NCI-H1694 (cell line): ENCODE measurements at regions not wholly inside any gene's neighbourhood (a gene's known extent, or its start where the extent isn't known, plus 50 kb on each side); places are given as distances from the start of the nearest gene placed in this dataset.
"Not testable (repeated sequence)": the region's sequence is repeated elsewhere in the genome, so short reads cannot be mapped to it uniquely, and the experiment has no call there.

Source experiments
- DNase-seq: peaks from one replicate; lab custom pipeline; 2025; lab: John Stamatoyannopoulos, UW

DNA sequence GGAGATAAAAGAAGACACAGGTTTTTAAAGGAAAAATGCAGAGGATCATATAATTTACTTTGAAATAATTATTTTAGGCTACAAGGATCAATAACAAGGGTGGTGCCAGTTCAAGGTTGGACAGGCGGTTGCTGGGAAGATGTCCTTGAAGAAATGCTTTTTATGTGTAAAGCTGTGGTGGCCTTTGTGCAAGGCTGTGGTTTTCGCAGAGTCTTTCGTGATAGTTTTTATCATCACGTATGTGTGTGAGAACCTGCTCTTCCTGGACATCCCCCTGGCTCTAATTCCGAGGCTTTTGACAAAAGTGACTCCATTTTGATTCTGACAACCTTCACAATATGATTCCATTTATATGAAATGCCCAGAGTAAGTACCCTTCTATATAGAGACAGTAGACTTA lies 85.8 kb upstream of the COG2 start:
- DNase-seq = no peak

DNA sequence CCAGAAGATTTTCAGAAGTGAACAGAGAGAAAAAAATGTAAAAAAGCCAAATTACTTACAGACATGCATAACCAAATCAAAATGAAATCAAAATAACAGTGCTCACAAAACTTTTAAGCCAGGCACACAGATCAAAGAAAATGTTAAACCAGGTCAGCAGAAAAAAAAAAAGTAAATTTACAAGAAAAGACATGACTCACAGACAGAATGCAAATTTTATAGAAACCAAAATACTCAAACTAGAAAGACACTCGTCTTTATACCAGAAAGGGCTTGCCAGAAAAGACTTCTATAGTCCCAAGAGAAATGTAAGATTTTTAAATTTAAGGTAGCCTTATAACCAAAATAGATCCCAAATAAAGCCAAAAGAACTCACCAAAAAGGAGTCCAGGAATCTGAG lies 86.5 kb upstream of the COG2 start:
- no peak for DNase-seq

DNA sequence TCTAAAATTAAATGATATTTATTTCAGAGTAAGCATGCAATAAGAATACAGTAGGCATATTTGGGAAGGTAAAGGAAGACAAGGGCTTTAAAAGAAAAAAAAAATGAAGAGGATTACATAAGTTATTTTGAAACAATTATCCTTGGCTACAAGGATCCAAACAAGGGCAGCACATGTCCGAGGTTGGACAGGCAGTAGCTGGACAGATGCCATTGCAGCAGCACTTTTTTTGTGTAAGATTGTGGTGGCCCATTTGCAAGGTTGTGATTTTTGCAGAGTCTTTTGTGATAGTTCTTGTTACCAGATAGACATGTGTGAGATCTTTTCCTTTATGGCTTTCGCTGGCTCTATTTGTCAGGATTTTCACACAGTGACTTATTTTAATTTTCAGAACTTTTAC lies 89.4 kb upstream of the COG2 start:
- no peak for DNase-seq

DNA sequence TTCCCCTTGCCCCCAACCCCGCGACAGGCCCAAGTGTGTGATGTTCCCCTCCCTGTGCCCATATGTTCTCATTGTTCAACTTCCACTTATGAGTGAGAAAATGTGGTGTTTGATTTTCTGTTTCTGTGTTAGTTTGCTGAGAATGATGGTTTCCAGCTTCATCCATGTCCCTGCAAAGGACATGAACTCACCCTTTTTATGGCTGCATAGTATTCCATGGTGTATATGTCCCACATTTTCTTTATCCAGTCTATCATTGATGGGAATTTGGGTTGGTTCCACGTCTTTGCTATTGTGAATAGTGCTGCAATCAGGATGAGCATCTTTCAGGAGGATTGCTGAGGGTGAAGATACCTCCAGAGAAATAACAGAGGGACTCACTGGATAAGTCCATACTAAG lies 91.3 kb upstream of the COG2 start:
- not testable (repeated sequence) for DNase-seq

DNA sequence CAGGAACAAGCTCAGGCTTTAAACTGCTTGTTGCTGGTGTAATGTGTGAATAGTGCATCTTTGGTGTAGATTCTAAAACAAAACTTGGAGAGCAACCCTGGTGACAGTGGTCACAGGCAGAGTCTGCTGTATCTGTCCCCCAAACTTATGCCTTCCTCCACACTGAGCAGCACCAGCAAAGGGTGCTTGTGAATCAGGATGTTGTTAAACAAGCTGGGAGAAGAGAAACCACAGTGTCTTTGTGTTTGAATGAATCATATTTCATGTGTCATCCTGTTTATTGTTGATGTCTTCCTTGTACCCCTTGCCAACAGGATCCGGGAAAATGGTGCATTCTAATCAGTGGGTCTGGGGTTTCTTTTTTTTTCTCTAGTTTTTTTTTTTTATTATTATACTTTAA lies 91.9 kb upstream of the COG2 start:
- no peak for DNase-seq

DNA sequence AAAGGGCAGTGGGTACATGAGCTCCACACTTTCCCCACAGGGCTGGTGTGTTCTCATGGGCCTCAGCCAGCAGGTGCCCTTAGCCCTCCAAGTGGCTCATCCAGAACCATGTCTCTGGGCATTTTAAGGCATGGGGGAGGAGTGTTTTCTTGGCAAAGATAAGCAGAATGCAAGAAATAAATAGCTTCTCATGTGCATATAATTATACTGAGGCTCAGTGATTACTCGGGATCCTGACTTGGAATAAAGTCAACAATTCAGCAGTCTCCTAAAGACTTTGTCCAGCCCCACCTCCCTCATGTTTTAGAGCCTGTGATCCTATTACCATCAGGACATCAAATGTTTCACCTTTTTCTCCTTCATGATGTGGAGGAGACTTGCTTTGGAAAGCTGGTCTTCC lies 92.7 kb upstream of the COG2 start:
- DNase-seq = no peak

DNA sequence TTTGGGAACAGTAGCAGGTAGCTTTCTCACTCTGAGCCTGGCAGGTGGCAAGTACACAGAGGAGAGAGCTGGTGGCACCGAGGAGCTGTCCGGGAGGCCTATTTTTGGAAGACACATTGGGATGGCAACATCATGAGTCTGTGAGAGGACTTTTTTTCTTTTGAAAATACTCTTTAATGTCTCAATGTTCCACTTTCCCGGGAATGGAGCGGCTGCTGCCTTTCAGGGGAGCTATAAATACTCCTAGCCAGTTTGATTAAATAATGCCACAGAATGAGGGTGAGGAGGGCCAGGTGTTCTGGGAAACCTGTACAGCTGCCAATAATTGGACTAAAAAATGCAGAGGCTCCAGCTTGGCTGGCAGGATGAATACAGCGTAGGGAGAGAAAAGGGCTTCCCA lies 93.3 kb upstream of the COG2 start:
- DNase-seq = peak; percentile 71

DNA sequence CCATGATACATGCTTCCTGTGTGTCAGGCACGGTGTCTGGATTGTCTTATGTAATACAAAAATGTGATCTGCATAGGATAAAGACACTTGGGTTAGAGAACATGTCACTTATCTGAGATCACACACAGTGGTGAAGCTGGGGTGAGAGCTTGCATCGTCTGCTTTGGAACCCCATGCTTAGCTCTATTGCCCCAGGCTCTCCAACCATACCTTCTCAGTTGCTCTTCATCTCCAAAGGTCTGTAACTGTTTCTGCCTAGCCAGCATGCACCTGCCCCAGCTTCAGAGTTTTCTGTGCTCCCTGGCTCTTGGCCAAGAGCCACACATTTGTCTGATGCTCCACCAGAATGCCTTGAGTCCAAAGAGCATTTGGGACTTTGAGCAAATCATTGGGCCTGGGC lies 93.9 kb upstream of the COG2 start:
- no peak for DNase-seq

DNA sequence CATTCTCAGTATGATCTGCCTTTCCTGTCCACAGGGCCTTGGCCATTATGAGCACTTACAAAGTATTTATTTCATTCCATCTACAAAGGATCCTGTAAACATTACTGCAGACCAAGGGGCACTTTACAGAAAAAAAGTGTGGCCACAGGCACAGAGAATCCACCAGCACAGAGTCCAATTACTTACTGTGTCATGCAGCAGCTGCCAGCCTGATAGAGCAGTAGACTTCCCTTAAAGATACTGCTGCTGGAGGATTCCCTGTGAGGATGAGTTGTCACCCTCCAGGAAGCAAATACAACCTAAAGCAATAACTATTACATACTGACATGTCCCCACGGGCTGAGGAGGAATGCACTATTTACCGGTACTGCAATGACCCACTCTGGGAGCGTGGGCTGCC lies 97.1 kb upstream of the COG2 start:
- no peak for DNase-seq

DNA sequence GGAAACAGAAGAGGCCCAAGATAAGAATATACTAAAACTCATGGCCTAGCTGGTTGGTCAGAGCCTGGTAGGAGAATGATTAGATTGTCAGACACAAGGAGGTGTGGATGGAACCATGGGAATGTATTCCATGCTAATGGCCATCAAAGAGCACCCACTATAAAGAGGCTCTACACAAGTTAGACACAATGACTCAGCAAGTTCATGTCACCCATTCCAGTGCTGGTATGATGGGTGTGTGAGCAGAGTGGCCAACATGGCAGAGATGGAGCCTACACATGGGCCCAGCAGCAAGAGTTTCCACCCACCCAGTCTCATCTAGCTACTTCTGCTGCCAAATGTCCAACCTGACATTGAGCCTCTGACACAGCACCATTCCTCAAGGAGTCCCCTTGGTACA lies 97.5 kb upstream of the COG2 start:
- DNase-seq = no peak

DNA sequence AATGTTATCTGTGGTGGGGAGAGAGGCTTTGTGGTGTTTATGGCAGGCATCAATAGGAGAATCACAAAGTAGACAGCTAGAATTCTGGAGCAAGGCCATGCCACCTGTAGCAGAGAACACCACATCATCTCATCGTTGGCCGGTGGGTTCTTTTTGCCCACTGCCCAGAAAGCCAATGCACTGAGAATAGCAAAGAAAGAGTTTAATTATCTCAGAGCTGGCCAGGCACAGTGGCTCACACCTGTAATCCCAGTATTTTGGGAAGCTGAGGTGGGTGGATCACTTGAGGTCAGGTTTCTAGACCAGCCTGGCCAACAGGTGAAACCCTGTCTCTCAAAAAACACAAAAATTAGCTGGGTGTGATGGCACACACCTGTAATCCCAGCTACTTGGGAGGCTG lies 99.2 kb upstream of the COG2 start:
- no peak for DNase-seq

DNA sequence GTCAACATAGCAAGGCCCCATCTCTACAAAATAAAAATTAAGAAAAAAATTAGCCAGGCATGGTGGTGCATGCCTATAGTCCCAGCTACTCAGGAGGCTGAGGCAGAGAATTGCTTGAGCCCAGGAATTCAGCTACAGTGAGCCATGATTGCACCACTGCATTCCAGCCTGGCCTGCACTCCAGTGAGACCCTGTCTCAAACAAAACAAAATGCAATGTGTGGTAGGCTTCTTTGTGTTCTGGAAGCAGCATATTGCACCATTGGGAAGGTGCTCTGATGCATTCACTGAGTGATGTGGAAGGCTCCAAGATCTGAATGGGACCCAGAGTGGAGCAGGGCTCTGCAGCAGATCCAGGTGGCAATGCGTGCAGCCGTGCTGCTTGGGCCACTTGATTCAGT lies 99.6 kb upstream of the COG2 start:
- DNase-seq = no peak

DNA sequence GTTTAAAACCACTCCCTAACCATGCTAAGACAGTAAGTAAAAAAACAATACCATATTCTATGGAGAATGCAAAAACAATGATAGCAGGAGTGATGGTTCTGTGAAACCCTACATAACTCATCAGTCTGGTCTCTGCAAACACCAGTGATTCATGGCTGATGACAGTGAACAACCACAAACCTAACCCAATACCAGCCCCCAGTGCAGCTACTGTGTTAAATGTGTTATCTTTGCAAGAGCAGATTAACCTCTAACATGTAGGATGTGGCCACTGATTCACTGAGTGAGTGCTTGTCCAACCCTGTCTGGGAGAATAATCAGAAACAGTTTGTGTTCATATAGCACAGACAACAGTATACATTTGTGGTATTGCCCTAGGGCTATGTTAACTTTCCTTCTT lies 100.2 kb upstream of the COG2 start:
- no peak for DNase-seq

DNA sequence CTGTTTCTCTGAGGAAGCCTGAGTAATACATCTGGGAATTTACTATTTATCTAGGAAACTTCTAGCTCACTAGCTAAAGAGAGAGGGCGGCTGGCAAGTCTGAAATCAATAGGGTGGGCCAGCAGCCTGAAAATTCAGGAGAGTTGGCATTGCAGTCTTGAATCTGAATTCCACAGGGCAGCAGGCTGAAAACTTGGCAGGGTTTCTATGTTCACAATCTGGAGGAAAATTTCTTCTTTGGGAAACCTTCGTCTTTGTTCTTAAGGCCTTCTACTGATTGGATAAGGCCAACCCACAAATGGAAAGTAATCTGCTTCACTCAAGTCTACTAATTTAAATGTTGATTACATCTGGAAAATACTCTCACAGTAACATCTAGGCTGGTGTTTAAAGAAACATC lies 101.0 kb upstream of the COG2 start:
- no peak for DNase-seq

DNA sequence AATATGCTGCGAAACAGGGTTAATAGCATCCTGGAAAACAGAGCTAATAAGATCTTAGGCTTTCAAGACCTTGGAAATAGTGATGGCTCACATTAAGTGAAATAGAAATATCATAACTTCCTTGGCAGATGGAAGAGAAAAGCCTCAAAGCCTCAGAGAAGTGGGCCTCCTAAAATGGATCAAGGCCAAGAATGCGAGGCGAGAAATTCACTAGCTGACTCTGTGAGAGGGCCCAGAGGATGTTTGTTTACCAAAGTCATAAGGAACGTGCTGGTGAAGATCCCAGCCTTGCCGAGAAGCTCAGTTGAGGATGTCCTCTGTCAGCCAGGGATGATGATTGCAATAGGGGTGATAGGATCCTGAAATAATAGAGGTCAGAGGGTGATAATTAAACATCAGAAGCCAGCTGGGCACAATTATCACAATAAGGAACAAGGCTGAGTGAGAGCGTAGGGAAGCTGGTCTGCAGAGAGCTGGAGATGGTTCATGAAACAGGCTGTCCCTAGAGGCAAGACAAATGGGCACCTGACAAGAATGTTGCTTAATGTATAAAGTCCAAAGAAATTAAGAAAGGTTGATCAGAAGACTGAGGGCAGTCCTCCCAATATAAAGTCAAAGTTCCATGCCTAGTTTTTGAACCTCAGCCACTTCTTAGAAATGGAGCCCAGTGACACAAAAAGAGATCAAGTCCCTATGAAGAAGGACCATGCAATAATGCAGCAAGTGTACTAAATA lies 101.7 kb upstream of the COG2 start:
- no peak for DNase-seq

DNA sequence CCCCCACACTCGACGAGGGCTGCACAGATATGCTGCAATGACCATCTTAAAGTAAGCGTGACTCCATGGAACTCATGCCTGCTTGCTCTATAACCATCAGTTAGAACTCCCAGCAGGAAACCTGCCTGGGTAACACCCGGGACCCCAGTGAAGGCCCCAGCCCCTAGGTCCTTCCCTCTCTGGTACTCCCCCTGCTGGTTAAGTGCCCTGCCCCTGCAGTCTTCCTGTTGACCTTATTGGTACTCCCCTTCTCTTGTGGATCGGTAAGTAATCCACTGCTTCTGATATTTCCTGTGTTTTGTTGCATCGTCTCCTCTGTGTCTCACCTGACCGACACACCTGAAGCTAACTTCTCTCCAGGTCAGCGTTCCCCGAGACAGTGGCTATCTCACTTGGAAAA lies 104.8 kb upstream of the COG2 start:
- DNase-seq = peak; percentile 46

DNA sequence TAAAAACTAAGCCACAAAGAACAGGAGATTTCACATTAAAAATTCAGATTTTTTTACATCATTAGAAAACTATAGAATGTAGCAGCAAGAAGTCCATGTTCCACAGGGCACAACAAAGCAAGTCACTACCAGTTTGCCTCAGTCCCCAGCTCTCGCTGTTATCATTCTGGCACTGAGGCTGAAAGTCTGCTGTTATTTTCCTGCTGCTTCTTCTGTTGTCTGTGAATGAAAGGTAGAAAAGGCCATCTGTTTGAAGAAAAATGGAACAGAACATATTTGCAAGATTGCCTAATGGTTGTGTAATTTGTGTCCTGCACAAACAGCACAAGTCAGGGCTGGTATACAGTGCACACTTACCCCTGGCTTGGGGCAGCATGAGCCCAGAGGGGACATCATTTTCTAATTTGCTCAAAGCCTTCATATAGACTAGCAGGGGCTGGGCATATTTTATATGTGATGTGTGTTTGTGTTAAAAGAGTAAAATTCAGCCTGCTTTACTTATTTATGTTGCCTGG lies 105.6 kb upstream of the COG2 start:
- DNase-seq = peak; percentile 80

DNA sequence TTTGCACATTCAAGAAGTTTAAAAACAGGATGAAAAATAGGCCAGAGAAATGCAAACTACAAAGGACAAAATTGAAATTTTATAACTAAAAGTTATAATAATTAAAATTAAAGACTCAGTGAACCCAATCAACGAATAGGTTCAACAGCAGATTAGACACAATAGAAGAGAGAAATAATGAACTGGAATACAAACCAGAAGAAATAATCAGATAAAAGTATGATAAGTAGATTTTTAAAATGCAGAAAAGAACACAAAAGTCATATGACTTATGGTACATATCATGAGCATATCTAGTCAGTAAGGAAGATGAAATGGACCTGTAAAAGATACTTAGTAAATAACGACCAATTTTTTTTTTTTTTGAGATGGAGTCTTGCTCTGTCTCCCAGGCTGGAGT lies 108.1 kb upstream of the COG2 start:
- DNase-seq = no peak

DNA sequence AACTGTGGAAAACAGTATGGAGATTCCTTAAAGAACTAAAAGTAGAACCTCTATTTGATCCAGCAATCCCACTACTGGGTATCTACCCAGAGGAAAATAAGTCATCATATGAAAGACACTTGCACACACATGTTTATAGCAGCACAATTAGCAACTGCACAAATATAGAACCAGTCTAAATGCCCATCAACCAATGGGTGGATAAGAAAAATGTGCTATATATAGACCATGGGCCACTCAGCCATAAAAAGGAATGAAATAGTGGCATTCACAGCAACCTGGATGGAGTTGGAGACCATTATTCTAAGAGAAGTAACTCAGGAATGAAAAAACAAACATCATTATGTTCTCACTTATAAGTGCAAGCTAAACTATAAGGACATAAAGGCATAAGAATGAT lies 105.0 kb upstream of the PGBD5 start:
- peak; percentile 58 for DNase-seq

DNA sequence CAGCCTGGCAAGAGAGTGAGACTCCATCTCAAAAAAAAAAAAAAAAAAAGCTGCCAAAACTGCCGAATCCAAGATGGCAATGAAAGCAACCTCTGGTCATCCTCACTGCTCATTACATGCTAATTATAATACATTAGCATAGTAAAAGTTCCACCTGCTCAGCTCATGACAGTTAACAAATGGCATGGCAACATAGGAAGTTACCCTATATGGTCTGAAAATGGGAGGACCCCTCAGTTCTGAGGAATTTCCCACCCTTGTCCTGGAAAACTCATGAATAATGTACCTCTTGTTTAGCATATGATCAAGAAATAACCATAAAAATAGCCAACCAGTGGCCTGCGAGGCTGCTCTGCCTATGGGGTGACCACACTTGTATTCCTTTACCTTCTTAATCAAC lies 93.1 kb upstream of the PGBD5 start:
- peak; percentile 50 for DNase-seq

DNA sequence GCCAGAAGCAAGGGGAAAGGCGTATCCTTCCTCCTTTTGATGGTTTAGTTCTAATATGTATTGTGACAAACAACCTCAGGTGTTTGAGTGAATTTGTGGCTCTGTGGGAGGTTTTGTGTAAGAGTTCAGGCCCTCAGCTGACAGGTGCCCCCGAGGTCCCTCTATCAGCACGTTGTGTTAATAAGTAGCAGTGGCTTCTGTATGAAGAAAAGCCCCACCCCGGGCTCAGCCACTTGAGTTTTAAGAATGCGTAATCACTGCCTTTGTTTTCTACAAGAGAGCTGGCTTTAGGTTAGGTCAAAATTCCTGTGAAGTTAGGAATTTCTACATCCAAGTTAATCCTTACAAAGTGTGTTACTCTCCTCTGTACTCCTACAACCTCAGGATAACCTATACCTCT lies 92.4 kb upstream of the PGBD5 start:
- peak; percentile 84 for DNase-seq

DNA sequence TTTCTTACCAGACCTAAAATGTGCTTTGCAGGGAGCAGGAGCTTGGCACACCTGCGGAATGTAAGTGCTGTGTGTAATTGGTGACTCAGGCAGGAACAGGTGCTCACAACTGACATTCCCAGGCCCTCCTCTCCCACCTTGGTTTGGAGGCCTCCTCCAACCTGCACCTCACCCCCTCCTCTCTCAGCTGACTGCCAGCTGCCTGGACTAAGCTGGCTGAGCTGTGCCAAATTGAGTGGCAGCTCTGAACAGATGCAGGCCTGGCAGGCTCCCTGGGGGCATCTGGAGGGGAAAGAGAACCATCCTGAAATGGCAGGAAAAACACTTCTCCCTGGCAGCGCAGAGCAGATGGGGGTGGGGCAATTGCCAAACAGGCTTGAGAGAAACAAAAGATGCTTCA lies 91.7 kb upstream of the PGBD5 start:
- peak; percentile 100 for DNase-seq

DNA sequence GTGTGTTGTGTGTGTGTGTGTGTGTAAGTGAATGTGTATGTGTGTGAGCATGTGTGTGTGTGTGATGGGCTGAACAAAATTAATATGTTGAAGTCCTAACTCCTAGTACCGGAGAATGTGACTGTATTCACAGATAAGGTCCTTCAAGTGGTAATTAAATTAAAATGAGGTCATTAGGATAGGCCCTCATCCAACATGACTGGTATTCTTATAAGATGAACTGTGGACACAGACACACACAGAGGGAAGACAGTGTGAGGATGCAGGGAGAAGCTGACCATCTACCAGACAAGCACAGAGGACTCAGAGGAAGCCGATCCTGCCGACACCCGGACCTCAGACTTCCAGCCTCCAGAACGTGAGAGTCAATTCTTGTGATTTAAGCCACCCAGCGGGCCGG lies 91.2 kb upstream of the PGBD5 start:
- peak; percentile 94 for DNase-seq

DNA sequence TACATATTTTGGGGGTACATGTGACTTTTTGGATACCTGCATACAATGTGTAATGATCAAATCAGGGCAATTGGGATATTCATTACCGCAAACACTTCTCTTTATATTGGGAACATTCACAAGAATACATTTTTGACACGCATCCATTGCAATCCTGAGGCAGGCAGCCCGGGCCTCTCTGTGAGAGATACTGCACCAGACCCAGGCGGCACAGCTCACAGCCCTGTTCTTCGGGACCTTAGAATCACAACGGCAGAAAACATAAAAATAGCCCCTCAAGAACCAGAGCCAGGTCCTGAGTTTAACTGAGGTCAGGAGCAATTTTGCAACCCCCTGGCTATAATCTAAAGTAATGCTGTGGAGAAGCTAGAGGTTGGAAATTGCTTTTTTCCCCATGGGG lies 90.8 kb upstream of the PGBD5 start:
- peak; percentile 78 for DNase-seq
